Fibroblast of mammary gland (primary cell): ENCODE measurements at regions not wholly inside any gene's neighbourhood (a gene's known extent, or its start where the extent isn't known, plus 50 kb on each side); places are given as distances from the start of the nearest gene placed in this dataset.
"Not testable (repeated sequence)": the region's sequence is repeated elsewhere in the genome, so short reads cannot be mapped to it uniquely, and the experiment has no call there.

Experiments
- DNase-seq: peaks from one replicate; pipeline ENCODE4 v3.0.0-alpha.2; 2010; ENCODE audit warnings: low read depth
- H3K4me3 ChIP-seq: 2 replicates; pipeline ENCODE4 v1.5.1; 2011; ENCODE audit warnings: low read depth, mild to moderate bottlenecking, low read length, moderate library complexity; ENCODE audit not compliant: control insufficient read depth
- TF ChIP-seq, protein P1 (sequence below): conservative IDR thresholded peaks from 2 replicates; pipeline ENCODE4 v1.5.1; 2011; ENCODE audit warnings: low read depth, low read length, inconsistent platforms; ENCODE audit not compliant: control insufficient read depth, insufficient read depth

DNA sequence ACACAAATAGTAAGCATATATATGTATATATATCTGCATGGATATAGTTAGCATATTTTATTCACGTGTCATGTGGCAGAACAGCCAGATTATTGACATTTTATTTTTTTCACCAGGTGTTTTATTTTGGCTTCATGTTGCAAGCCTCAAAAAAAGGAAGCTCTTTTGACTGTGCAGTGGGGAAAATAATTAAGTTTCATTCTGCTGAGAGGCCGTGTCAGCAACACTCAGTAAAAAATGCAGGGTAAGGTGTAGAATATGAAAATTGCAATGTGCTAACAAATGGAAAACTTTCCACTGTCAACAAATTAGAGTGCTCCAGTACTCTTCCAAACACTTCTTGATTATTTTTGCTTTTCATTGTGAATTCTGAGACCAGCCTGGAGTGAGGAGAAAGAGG, 511.5 kb downstream of the GLUD2 start:
- no peak overlapping the region for H3K4me3 ChIP-seq
- no peak for DNase-seq
- TF ChIP-seq, protein P1, sequence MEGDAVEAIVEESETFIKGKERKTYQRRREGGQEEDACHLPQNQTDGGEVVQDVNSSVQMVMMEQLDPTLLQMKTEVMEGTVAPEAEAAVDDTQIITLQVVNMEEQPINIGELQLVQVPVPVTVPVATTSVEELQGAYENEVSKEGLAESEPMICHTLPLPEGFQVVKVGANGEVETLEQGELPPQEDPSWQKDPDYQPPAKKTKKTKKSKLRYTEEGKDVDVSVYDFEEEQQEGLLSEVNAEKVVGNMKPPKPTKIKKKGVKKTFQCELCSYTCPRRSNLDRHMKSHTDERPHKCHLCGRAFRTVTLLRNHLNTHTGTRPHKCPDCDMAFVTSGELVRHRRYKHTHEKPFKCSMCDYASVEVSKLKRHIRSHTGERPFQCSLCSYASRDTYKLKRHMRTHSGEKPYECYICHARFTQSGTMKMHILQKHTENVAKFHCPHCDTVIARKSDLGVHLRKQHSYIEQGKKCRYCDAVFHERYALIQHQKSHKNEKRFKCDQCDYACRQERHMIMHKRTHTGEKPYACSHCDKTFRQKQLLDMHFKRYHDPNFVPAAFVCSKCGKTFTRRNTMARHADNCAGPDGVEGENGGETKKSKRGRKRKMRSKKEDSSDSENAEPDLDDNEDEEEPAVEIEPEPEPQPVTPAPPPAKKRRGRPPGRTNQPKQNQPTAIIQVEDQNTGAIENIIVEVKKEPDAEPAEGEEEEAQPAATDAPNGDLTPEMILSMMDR: no peak

DNA sequence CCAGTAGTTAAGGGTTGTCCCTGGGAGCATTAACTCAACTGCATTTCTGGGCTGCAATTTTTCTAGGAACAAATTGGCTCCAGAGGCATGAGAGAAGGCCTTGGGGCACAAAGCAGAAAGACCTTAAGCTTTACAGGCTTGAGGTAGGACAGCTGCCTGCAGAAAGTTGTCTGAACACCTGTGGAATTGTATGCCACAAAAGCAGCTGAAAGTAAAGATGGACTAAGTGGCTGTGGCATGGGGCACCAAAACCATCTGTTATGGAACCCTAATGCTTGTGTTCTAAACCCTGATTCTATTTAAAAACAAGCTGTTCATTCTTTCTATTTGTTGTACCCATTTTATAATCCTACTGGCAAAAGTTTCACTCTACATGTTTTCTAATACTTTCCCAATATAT, 515.2 kb downstream of the GLUD2 start:
- DNase-seq: no peak

DNA sequence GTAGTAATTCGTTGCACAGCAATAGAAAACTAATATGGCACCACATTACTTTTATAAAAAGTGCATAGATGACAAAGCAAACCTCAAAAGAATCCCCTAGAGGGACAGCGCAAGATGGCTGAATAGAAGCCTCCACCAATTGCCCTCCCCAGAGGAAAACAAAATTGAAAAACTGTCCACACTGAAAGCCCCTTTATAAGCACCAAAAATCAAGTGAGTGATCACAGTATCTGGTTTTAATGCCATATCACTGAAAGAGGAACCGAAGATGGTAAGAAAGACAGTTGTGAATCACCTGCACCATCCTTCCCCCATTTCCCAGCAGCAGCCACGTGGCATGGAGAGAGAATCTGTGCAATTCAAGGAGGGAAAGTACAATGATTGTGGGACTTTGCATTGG, 522.2 kb downstream of the GLUD2 start:
- H3K4me3 ChIP-seq: no peak overlapping the region
- TF ChIP-seq, protein P1: no peak

More for the DNA sequence above, 515.2 kb downstream of the GLUD2 start:
- TF ChIP-seq, protein P1: no peak
- no peak overlapping the region for H3K4me3 ChIP-seq

DNA sequence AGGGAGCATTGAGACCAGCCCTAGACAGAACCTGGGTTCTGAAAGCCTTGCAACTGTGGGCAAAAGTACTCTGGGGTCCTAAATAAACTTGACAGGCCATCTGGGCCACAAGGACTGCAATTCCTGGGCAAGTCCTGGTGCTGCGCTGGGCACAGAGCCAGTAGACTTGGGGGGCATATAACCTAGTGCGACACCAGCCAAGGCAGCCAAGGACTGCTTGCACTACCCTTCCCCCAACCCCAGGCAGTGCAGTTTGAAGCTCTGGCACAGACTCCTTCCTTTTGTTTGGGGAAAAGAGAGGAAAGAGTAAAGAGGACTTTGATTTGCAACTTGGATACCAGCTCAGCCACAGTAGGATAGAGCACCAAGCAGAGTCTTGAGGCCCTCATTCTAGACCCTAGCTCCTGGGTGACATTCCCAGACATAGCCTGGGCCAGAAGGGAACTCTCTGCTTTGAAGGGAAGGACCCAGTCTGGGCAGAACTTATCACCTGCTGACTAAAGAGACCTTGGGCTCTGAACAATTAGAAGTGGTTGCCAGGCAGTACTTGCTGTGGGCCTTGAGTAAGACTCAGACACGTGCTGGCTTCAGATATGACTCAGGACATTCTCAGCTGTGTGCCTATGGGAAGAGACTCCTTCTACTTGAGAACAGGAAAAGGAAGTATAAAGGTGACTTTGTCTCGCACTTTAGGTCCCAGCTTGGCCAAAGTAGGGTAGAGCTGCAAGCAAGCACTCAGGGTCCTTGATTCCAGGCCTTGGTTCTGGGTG, 522.8 kb downstream of the GLUD2 start:
- DNase-seq: peak; percentile 24
- TF ChIP-seq, protein P1: no peak
- no peak overlapping the region for H3K4me3 ChIP-seq

More for the DNA sequence above, 522.2 kb downstream of the GLUD2 start:
- no peak for DNase-seq

DNA sequence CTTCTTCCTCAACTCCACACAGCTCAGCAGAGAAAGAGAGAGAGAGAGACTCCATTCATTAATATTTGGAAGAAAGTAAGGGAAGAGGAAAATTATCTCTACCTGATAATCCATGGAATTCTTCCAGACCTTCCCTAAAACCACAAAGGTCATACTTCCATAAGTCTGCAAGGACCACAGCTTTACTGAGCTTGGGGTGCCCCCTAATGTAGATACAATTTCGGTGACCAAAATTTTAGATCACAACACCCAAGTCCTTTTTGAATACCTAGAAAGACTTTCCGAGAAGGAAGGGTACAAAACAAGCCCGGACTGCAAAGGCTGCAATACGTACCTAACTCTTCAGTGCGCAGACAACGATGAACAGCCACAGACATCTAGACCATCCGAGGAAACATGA, 523.9 kb downstream of the GLUD2 start:
- DNase-seq: peak; percentile 2
- TF ChIP-seq, protein P1: no peak
- no peak overlapping the region for H3K4me3 ChIP-seq

DNA sequence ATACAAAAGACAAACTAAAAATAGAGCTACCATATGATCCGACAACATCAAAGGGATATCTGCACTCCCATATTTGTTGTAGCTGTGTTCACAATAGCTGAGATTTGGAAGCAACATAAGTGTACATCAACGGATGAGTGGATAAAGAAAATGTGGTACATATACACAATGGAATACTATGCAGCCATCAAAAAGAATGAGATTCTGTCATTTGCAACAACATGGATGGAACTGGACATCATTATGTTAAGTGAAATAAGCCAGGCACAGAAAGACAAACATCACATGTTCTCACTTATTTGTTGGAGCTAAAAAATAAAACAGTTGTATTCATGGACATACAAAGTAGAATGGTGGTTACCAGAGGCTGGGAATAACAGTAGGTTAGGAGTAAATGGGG, 527.0 kb downstream of the GLUD2 start:
- DNase-seq, H3K4me3 ChIP-seq: not testable (repeated sequence)

DNA sequence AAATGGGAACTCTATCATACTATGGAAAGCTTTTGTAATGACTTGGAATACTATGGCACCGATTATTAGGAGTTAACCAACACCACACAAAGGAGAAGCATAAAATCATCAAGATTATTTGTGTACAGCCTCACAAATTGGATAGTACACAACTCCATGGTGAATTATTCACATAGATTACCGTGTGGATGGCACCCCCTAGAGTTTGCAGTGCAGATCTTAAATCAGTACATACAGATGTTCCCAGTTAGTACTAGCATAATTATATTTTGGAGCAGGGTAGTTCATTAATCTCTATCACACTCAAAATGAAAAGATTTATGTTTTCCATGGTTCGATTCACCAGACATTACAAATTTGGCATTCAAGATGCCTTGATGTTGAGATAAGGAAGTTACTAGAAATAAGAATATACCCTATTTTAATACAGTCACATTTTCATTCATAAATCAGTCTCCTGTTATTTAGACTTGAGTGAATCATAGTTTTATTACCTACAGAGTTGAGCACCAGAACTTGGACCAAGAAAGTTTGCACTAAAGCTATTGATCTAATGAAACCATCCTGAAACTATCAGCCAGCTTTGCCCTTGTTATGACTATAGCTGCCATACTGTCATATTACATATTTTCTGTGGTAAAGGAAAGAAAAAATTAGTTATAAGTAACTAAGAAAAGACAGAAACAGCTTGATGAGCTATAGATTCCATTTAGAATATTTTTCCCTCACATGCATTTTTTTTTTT, 531.8 kb downstream of the GLUD2 start:
- H3K4me3 ChIP-seq: no peak overlapping the region
- TF ChIP-seq, protein P1: peak; percentile 48
- peak; percentile 53 for DNase-seq
